T-helper 1 cell treated with Interleukin-12 subunit alpha and Interleukin-12 subunit beta and Interleukin-4 antibody, amounts not matched to agents 30 ng/mL and 1 ng/mL, for 36 hours (primary cell): ENCODE measurements at regions not wholly inside any gene's neighbourhood (a gene's known extent, or its start where the extent isn't known, plus 50 kb on each side); places are given as distances from the start of the nearest gene placed in this dataset.
"Not testable (repeated sequence)": the region's sequence is repeated elsewhere in the genome, so short reads cannot be mapped to it uniquely, and the experiment has no call there.

ENCODE experiments used
- intact Hi-C: fragments of 100-400 bp; cut with micrococcal nuclease; formaldehyde crosslinking; loops from one replicate; pipeline ENCODE4 v1.15.1; 2024

GRCh38 chr2:103166456-103167324 lies 404.9 kb downstream of the TMEM182 start:
- intact Hi-C loops: no loop called here

DNA sequence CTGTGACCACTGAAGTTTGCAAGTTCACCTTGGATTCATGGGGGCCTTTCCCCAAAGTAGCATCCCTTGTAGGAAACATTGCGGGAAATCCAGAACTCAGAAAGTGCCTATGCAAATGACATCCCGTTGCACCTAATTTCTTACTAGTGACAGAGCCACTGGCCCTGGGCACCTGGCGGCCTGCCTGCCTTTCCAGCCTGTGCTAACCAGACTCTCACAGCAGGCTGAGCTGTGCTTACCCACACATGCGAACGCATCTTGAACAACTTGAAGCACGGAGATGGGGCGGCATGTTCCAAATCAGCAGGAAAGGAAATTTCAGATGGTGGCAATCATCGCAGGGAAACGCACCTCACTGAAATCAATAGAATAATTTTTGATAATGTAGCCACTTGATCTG lies 405.8 kb downstream of the TMEM182 start:
- intact Hi-C loops: no loop called here

DNA sequence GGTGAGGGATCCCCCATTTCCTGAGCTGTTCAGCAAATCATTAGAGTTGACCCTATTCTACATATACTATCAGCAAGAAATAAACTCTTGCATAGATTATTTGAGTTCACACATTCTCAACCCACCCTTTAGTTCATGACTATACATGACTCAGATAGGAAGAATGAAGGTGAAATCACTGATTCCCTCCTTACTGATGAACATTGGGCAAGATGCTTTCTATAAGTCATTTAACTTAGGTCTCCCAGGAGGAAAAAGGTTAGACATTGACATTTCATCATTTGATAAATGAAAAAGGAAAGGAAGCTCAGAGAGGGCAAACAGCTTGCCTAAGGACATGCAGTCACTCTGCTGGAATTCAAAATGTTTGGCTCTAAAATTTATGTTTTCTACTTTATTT lies 408.0 kb downstream of the TMEM182 start:
- intact Hi-C loops: no loop called here

GRCh38 chr2:103172821-103173220 lies 411.0 kb downstream of the TMEM182 start:
- intact Hi-C loops: no loop called here

GRCh38 chr2:103174711-103175110 lies 412.9 kb downstream of the TMEM182 start:
- intact Hi-C loops: no loop called here

GRCh38 chr2:103176294-103176915 lies 414.6 kb downstream of the TMEM182 start:
- intact Hi-C loops: no loop called here

- intact Hi-C loops: no loop called here
Measured at GRCh38 chr2:103179798-103180197, 418.0 kb downstream of the TMEM182 start.

DNA sequence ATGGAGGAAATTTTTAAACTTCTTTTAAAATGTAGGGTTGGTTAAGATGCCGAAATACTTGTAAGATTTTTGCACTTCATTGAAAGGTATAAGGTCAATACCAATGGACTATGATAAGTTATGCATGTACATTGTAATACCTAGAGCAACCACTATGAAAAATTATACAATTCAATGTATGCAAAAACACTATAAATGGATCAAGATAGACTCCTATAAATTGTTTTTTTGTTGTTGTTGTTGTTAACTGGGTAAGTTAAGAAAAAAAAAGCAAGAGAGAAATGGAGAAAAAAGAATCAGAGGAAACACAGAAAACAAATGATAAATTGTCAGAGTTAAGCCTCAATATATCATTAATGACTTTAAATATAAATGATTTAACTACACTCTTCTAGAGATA lies 421.2 kb downstream of the TMEM182 start:
- intact Hi-C loops: no loop called here

GRCh38 chr2:103196802-103197201 lies 435.0 kb downstream of the TMEM182 start:
- intact Hi-C loops: no loop called here

DNA sequence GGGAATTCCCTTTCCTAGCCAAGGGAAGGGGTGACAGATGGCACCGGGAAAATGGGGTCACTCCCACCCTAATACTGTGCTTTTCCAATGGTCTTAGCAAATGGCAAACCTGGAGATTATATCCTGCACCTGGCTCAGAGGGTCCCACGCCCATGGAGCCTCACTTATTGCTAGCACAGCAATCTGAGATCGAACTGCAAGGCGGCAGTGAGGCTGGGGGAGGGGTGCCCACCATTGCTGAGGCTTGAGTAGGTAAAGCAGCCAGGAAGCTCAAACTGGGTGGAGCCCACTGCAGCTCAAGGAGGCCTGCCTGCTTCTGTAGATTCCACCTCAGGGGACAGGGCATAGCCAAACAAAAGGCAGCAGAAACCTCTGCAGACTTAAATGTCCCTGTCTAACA lies 438.9 kb downstream of the TMEM182 start:
- intact Hi-C loops: not testable (repeated sequence)

- intact Hi-C loops: no loop called here
Measured at GRCh38 chr2:103208916-103209315, 447.1 kb downstream of the TMEM182 start.

DNA sequence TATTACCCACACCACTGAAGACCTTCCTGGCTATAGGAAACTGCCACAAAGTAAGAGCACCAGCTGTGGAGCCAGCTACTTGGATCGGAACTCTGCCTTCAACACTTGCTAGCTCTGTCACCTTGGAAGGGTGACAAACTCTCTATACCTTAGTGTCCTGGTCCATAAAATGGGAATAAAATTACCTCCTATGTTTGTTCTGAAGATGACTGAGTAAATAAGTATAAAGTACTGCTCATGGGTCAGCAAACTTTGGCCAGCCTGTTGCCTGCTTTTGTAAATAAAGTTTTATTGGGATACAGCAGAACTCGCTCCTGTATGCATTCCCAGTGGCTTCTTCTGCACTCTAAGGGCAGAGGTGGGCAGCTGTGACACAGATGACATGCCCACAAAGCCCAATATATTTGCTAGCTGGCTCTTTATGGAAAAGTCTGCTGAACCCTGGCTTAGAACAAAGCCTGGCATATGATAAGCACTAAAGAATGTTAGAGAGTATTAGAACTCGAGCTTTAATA lies 451.3 kb downstream of the TMEM182 start:
- intact Hi-C loops: no loop called here

DNA sequence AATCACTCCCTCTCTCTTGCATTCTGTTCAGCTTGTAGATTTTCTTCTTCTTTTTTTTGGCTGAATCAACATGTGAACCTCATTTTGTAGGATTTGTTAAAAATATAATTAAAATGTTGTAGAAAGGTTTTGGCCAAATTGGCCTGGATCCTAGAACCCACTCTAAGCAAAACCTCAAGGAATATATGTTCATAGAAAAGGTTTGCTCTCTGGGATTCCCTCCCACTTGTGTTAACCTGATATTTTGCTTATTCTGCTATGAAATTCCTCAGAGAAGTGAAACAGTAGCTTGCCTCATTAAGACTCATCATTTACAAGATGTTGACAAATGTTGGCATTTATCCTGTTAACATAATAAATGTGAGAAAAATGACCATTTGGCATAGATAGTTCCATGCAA lies 456.7 kb downstream of the TMEM182 start:
- intact Hi-C loops: no loop called here

- intact Hi-C loops: no loop called here
Measured at GRCh38 chr2:103219398-103219797, 457.6 kb downstream of the TMEM182 start.

- intact Hi-C loops: no loop called here
Measured at GRCh38 chr2:103222969-103223368, 461.1 kb downstream of the TMEM182 start.

GRCh38 chr2:103230796-103231195 lies 469.0 kb downstream of the TMEM182 start:
- intact Hi-C loops: no loop called here

- intact Hi-C loops: no loop called here
Measured at GRCh38 chr2:103232865-103233264, 471.0 kb downstream of the TMEM182 start.

- intact Hi-C loops: no loop called here
Measured at GRCh38 chr2:103233691-103234090, 471.9 kb downstream of the TMEM182 start.

DNA sequence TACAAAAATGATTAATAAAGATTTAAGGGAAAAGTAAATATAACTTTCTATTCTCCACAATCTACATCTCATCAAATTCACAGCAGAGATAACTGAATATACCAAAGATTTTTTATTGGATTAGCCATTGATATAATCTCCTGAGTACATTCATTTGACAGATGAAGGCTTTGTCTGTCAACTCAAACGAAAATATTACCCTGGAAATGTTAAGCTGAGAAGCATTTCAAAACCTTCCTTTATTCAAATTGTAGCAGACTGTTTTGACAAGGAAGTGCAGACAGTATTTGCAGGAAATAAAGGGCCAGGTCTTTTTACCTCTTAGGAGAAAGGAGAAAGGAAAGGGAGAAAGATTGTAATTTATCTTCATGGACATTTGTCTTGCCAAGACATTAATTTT lies 473.5 kb downstream of the TMEM182 start:
- intact Hi-C loops: no loop called here

- intact Hi-C loops: no loop called here
Measured at GRCh38 chr2:103249462-103249861, 487.6 kb downstream of the TMEM182 start.

GRCh38 chr2:103252781-103253180 lies 490.9 kb downstream of the TMEM182 start:
- intact Hi-C loops: no loop called here

GRCh38 chr2:103254611-103255010 lies 492.8 kb downstream of the TMEM182 start:
- intact Hi-C loops: no loop called here
